ENCODE measurements at regions not wholly inside any gene's neighbourhood (a gene's known extent, or its start where the extent isn't known, plus 50 kb on each side); places are given as distances from the start of the nearest gene placed in this dataset.

- TF ChIP-seq CTCF (IDR thresholded peaks at IDR 0.05) = no peak
- Histone ChIP-seq H3K27ac (no peak overlapping the region), H3K36me3 (no peaks in the 10 kb centered on the region), H3K27me3 (no peaks in the 10 kb centered on the region), H3K9me3 (no peaks in the 10 kb centered on the region), H3K4me3 (no peak overlapping the region), H3K4me1 (peaks cover 0 to 2% of the 10 kb centered on the region in 2 donors)
- intact Hi-C loops (cut with DNase I) = no loop called here
- no peak for DNase-seq (ENCODE audit: low spot score in 2 of 2)
These were observed 277.8 kb downstream of the RAP2B start for GRCh38 chr3:153439780-153440179.

- TF ChIP-seq CTCF (IDR thresholded peaks at IDR 0.05) = no peak
- Histone ChIP-seq H3K27ac (no peak overlapping the region), H3K36me3 (no peaks in the 10 kb centered on the region), H3K27me3 (no peaks in the 10 kb centered on the region), H3K4me1 (peaks cover 0 to 2% of the 10 kb centered on the region in 2 donors), H3K9me3 (no peaks in the 10 kb centered on the region), H3K4me3 (no peak overlapping the region)
- DNase-seq (ENCODE audit: low spot score in 2 of 2) = no peak
- intact Hi-C loops (cut with DNase I) = no loop called here
These were observed 278.3 kb downstream of the RAP2B start for GRCh38 chr3:153440311-153440710.

- no peaks in the 10 kb centered on the region for H3K36me3 ChIP-seq
- H3K4me3 ChIP-seq = no peak overlapping the region
- no peaks in the 10 kb centered on the region for H3K9me3 ChIP-seq
- no peaks in the 10 kb centered on the region for H3K27me3 ChIP-seq
- H3K27ac ChIP-seq = no peak overlapping the region
- intact Hi-C loops (cut with DNase I) = no loop called here
- no peak for DNase-seq (ENCODE audit: low spot score in 2 of 2)
- H3K4me1 ChIP-seq = no peaks in the 10 kb centered on the region
- no peak for TF ChIP-seq CTCF (IDR thresholded peaks at IDR 0.05)
These were observed 280.4 kb downstream of the RAP2B start for GRCh38 chr3:153442386-153442785.

GRCh38 chr3:153442799-153443487 is 280.9 kb downstream of the RAP2B start:
- Histone ChIP-seq H3K4me1 (no peaks in the 10 kb centered on the region), H3K4me3 (no peak overlapping the region), H3K27ac (no peak overlapping the region), H3K27me3 (no peaks in the 10 kb centered on the region), H3K9me3 (no peaks in the 10 kb centered on the region), H3K36me3 (no peaks in the 10 kb centered on the region)
- TF ChIP-seq CTCF (IDR thresholded peaks at IDR 0.05) = no peak
- intact Hi-C loops (cut with DNase I) = no loop called here
- no peak for DNase-seq (ENCODE audit: low spot score in 2 of 2)

- no peaks in the 10 kb centered on the region for H3K9me3 ChIP-seq
- H3K4me1 ChIP-seq = no peaks in the 10 kb centered on the region
- H3K27me3 ChIP-seq = no peaks in the 10 kb centered on the region
- H3K27ac ChIP-seq = no peak overlapping the region
- no peak for DNase-seq (ENCODE audit: low spot score in 2 of 2)
- H3K4me3 ChIP-seq = no peak overlapping the region
- no peak for TF ChIP-seq CTCF (IDR thresholded peaks at IDR 0.05)
- intact Hi-C loops (cut with DNase I) = no loop called here
- no peaks in the 10 kb centered on the region for H3K36me3 ChIP-seq
These were observed 281.9 kb downstream of the RAP2B start for GRCh38 chr3:153443961-153444360.

GRCh38 chr3:153445817-153446216 is 283.8 kb downstream of the RAP2B start:
- no peaks in the 10 kb centered on the region for H3K27me3 ChIP-seq
- H3K4me3 ChIP-seq = no peak overlapping the region
- no peaks in the 10 kb centered on the region for H3K9me3 ChIP-seq
- H3K36me3 ChIP-seq = no peaks in the 10 kb centered on the region
- no peaks in the 10 kb centered on the region for H3K4me1 ChIP-seq
- intact Hi-C loops (cut with DNase I) = no loop called here
- no peak for TF ChIP-seq CTCF (IDR thresholded peaks at IDR 0.05)
- no peak overlapping the region for H3K27ac ChIP-seq
- no peak for DNase-seq (ENCODE audit: low spot score in 2 of 2)
